Activated CD4-positive, alpha-beta T cell treated with anti-CD3 and anti-CD28 coated beads, Interleukin-2, amount 10 ng/mL, durations not matched to agents 7 days and 5 days (primary cell): ENCODE measurements at regions not wholly inside any gene's neighbourhood (a gene's known extent, or its start where the extent isn't known, plus 50 kb on each side); places are given as distances from the start of the nearest gene placed in this dataset.

Experiments used
- CTCF ChIA-PET: fragments of 350-600 bp; sonication (Branson Sonifier 250); formaldehyde crosslinking; loops from one replicate; lab custom pipeline; 2021; ENCODE audit warnings: antibody characterized with exemption; lab: Charles Lee
- POLR2A ChIA-PET: fragments of 350-600 bp; sonication (Branson Sonifier 250); formaldehyde crosslinking; loops from one replicate; lab custom pipeline; 2021; ENCODE audit warnings: antibody characterized with exemption; lab: Charles Lee
- DNase-seq: peaks from one replicate; pipeline ENCODE4 v3.0.0-alpha.2; 2020
- H3K27ac Mint-ChIP-seq: one replicate; pipeline ENCODE4 v1.8.0; 2021; ENCODE audit warnings: mild to moderate bottlenecking, moderate library complexity, mixed read lengths
- H3K27me3 Mint-ChIP-seq: one replicate; pipeline ENCODE4 v1.8.0; 2021; ENCODE audit warnings: mixed read lengths
- H3K36me3 Mint-ChIP-seq: one replicate; pipeline ENCODE4 v1.8.0; 2021; ENCODE audit warnings: low read depth, mixed read lengths
- H3K4me1 Mint-ChIP-seq: one replicate; pipeline ENCODE4 v1.8.0; 2021; ENCODE audit warnings: mixed read lengths
- H3K4me3 Mint-ChIP-seq: one replicate; pipeline ENCODE4 v1.8.0; 2021; ENCODE audit warnings: mild to moderate bottlenecking, moderate library complexity, mixed read lengths
- H3K9me3 Mint-ChIP-seq: one replicate; pipeline ENCODE4 v1.8.0; 2021; ENCODE audit warnings: mixed read lengths

GRCh38 chr4:136400829-136401228 lies 1131.5 kb downstream of the PCDH18 start:
- POLR2A ChIA-PET = no interaction called here
- no peak for DNase-seq
- H3K4me1 Mint-ChIP-seq = no peaks in the 10 kb centered on the region
- peaks cover 2% of the 10 kb centered on the region for H3K9me3 Mint-ChIP-seq
- H3K4me3 Mint-ChIP-seq = no peak overlapping the region
- CTCF ChIA-PET = no interaction called here
- no peaks in the 10 kb centered on the region for H3K36me3 Mint-ChIP-seq
- H3K27me3 Mint-ChIP-seq = no peaks in the 10 kb centered on the region
- H3K27ac Mint-ChIP-seq = no peak overlapping the region

GRCh38 chr4:136395212-136395722 lies 1137.0 kb downstream of the PCDH18 start:
- H3K27ac Mint-ChIP-seq = no peak overlapping the region

GRCh38 chr4:136392576-136392975 lies 1139.7 kb downstream of the PCDH18 start:
- H3K9me3 Mint-ChIP-seq = peaks cover 4% of the 10 kb centered on the region
- H3K4me3 Mint-ChIP-seq = no peak overlapping the region

More at GRCh38 chr4:136395212-136395722, 1137.0 kb downstream of the PCDH18 start:
- Mint-ChIP-seq H3K27me3 (no peaks in the 10 kb centered on the region), H3K9me3 (peaks cover 4% of the 10 kb centered on the region), H3K4me1 (no peaks in the 10 kb centered on the region), H3K4me3 (no peak overlapping the region), H3K36me3 (no peaks in the 10 kb centered on the region)
- POLR2A ChIA-PET = no interaction called here
- no peak for DNase-seq
- CTCF ChIA-PET = no interaction called here

GRCh38 chr4:136390824-136391223 lies 1141.5 kb downstream of the PCDH18 start:
- Mint-ChIP-seq H3K4me1 (no peaks in the 10 kb centered on the region), H3K9me3 (peaks cover 2% of the 10 kb centered on the region), H3K4me3 (no peak overlapping the region), H3K36me3 (no peaks in the 10 kb centered on the region), H3K27me3 (no peaks in the 10 kb centered on the region), H3K27ac (no peak overlapping the region)
- DNase-seq = no peak
- CTCF ChIA-PET = no interaction called here
- POLR2A ChIA-PET = no interaction called here

More at GRCh38 chr4:136392576-136392975, 1139.7 kb downstream of the PCDH18 start:
- ChIA-PET POLR2A (no interaction called here), CTCF (no interaction called here)
- Mint-ChIP-seq H3K36me3 (no peaks in the 10 kb centered on the region), H3K4me1 (no peaks in the 10 kb centered on the region), H3K27me3 (no peaks in the 10 kb centered on the region), H3K27ac (no peak overlapping the region)
- no peak for DNase-seq

- H3K27ac Mint-ChIP-seq = no peak overlapping the region
- ChIA-PET POLR2A (no interaction called here), CTCF (no interaction called here)
- no peaks in the 10 kb centered on the region for H3K4me1 Mint-ChIP-seq
- no peaks in the 10 kb centered on the region for H3K9me3 Mint-ChIP-seq
- no peak for DNase-seq
- no peak overlapping the region for H3K4me3 Mint-ChIP-seq
- no peaks in the 10 kb centered on the region for H3K36me3 Mint-ChIP-seq
- H3K27me3 Mint-ChIP-seq = no peaks in the 10 kb centered on the region
These were observed 1149.2 kb downstream of the PCDH18 start for GRCh38 chr4:136383082-136383481.

- no peak overlapping the region for H3K27ac Mint-ChIP-seq
- DNase-seq = no peak
- CTCF ChIA-PET = no interaction called here
- no peaks in the 10 kb centered on the region for H3K9me3 Mint-ChIP-seq
- H3K36me3 Mint-ChIP-seq = no peaks in the 10 kb centered on the region
- POLR2A ChIA-PET = no interaction called here
- H3K4me3 Mint-ChIP-seq = no peak overlapping the region
- no peaks in the 10 kb centered on the region for H3K27me3 Mint-ChIP-seq
- H3K4me1 Mint-ChIP-seq = no peaks in the 10 kb centered on the region
These were observed 1161.1 kb downstream of the PCDH18 start for GRCh38 chr4:136371231-136371630.

- Mint-ChIP-seq H3K4me3 (no peak overlapping the region), H3K4me1 (no peaks in the 10 kb centered on the region), H3K9me3 (no peaks in the 10 kb centered on the region), H3K27ac (no peak overlapping the region), H3K36me3 (no peaks in the 10 kb centered on the region), H3K27me3 (no peaks in the 10 kb centered on the region)
- ChIA-PET POLR2A (no interaction called here), CTCF (no interaction called here)
- no peak for DNase-seq
These were observed 1163.2 kb downstream of the PCDH18 start for GRCh38 chr4:136369073-136369472.

- H3K36me3 Mint-ChIP-seq = no peaks in the 10 kb centered on the region
- no peaks in the 10 kb centered on the region for H3K4me1 Mint-ChIP-seq
- H3K27me3 Mint-ChIP-seq = no peaks in the 10 kb centered on the region
- H3K4me3 Mint-ChIP-seq = no peak overlapping the region
- no peak for DNase-seq
- no peak overlapping the region for H3K27ac Mint-ChIP-seq
- H3K9me3 Mint-ChIP-seq = no peaks in the 10 kb centered on the region
- CTCF ChIA-PET = no interaction called here
- POLR2A ChIA-PET = no interaction called here
These were observed 1174.7 kb downstream of the PCDH18 start for GRCh38 chr4:136357556-136357955.

- DNase-seq = no peak
- ChIA-PET CTCF (no interaction called here), POLR2A (no interaction called here)
- Mint-ChIP-seq H3K36me3 (no peaks in the 10 kb centered on the region), H3K27me3 (no peaks in the 10 kb centered on the region), H3K9me3 (no peaks in the 10 kb centered on the region), H3K4me3 (no peak overlapping the region), H3K27ac (no peak overlapping the region), H3K4me1 (no peaks in the 10 kb centered on the region)
These were observed 1176.3 kb downstream of the PCDH18 start for GRCh38 chr4:136355970-136356369.

GRCh38 chr4:136343340-136343739 lies 1189.0 kb downstream of the PCDH18 start:
- no peaks in the 10 kb centered on the region for H3K4me1 Mint-ChIP-seq
- POLR2A ChIA-PET = no interaction called here
- DNase-seq = no peak
- H3K4me3 Mint-ChIP-seq = no peak overlapping the region
- H3K9me3 Mint-ChIP-seq = peaks cover 13% of the 10 kb centered on the region
- CTCF ChIA-PET = no interaction called here
- H3K27me3 Mint-ChIP-seq = no peaks in the 10 kb centered on the region
- H3K36me3 Mint-ChIP-seq = no peaks in the 10 kb centered on the region
- H3K27ac Mint-ChIP-seq = no peak overlapping the region

- H3K27ac Mint-ChIP-seq = no peak overlapping the region
- no peaks in the 10 kb centered on the region for H3K4me1 Mint-ChIP-seq
- H3K27me3 Mint-ChIP-seq = no peaks in the 10 kb centered on the region
- H3K4me3 Mint-ChIP-seq = no peak overlapping the region
- H3K9me3 Mint-ChIP-seq = peaks cover 13% of the 10 kb centered on the region
- ChIA-PET CTCF (no interaction called here), POLR2A (no interaction called here)
- H3K36me3 Mint-ChIP-seq = no peaks in the 10 kb centered on the region
- DNase-seq = no peak
These were observed 1189.6 kb downstream of the PCDH18 start for GRCh38 chr4:136342666-136343065.

GRCh38 chr4:136337216-136337615 lies 1195.1 kb downstream of the PCDH18 start:
- CTCF ChIA-PET = no interaction called here
- H3K4me3 Mint-ChIP-seq = no peak overlapping the region
- H3K27me3 Mint-ChIP-seq = no peaks in the 10 kb centered on the region

GRCh38 chr4:136336479-136336878 lies 1195.8 kb downstream of the PCDH18 start:
- Mint-ChIP-seq H3K9me3 (peaks cover 10% of the 10 kb centered on the region), H3K4me1 (no peaks in the 10 kb centered on the region), H3K27me3 (no peaks in the 10 kb centered on the region), H3K4me3 (no peak overlapping the region), H3K27ac (no peak overlapping the region), H3K36me3 (no peaks in the 10 kb centered on the region)
- ChIA-PET POLR2A (no interaction called here), CTCF (interaction anchor here (0.6 kb wide), 1 partner anchor 528 kb away, joined by 4 read pairs; no protein-coding TSS in a partner anchor)
- DNase-seq = no peak

More at GRCh38 chr4:136337216-136337615, 1195.1 kb downstream of the PCDH18 start:
- Mint-ChIP-seq H3K4me1 (no peaks in the 10 kb centered on the region), H3K27ac (no peak overlapping the region), H3K36me3 (no peaks in the 10 kb centered on the region), H3K9me3 (peaks cover 10% of the 10 kb centered on the region)
- DNase-seq = no peak
- POLR2A ChIA-PET = no interaction called here

- ChIA-PET POLR2A (no interaction called here), CTCF (no interaction called here)
- no peak for DNase-seq
- Mint-ChIP-seq H3K4me1 (no peaks in the 10 kb centered on the region), H3K27me3 (no peaks in the 10 kb centered on the region), H3K9me3 (peaks cover 2% of the 10 kb centered on the region), H3K27ac (no peak overlapping the region), H3K4me3 (no peak overlapping the region), H3K36me3 (no peaks in the 10 kb centered on the region)
These were observed 1203.1 kb downstream of the PCDH18 start for GRCh38 chr4:136329042-136329662.
